GM21619 (cell line): ENCODE measurements at regions not wholly inside any gene's neighbourhood (a gene's known extent, or its start where the extent isn't known, plus 50 kb on each side); places are given as distances from the start of the nearest gene placed in this dataset.

Experiments used
- ATAC-seq: cut with Tn5 transposase; IDR thresholded peaks from one replicate; pipeline ENCODE4 v1.9.1; 2021; ENCODE audit not compliant: unreplicated experiment

DNA sequence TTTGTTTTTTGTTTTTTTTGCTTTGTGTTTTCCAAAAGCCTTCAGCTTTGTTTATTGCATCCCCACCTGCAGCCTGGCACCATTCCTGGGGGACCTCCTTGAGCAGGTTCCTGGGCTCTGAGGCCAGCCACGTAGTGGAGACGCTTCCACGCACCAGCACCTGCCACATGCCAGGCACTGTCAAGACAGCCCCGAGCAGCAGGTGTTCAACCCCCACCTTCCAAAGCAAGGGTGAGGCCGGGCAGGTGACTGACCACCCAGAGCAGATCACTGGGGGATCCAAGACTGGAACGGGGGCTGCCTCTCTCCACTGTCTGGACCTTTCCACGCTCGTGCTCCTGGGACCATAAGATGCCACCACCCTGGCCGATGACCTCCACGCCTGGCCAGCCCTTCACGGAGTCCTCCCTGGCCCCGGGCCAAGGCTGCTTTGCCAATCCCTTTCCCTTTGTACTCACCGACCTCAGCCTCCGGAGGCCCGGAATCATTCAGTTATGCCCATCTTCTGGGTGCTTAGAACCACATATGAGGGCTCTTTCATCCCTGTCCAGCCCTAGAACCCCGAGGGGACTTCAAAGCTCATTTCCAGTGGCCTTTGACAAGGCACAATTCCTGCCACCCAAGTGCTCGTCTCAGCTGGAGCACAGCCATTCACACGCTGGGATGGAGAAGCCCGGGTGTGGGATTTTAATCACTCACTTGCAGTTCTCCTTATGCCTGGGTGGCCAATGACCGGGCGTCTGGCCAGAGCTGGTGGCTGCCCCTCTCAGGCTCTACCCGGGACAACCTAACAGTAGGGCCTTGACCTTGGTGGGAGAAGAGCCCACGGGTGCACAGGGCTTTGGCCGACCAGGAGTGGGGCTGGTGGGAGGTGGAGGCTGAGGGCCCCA is 330.8 kb downstream of the NPHP4 start:
- no peak for ATAC-seq

- ATAC-seq: no peak
Measured at GRCh38 chr1:5660141-5660935, 331.9 kb downstream of the NPHP4 start.

GRCh38 chr1:5659606-5660005 is 332.6 kb downstream of the NPHP4 start:
- no peak for ATAC-seq

DNA sequence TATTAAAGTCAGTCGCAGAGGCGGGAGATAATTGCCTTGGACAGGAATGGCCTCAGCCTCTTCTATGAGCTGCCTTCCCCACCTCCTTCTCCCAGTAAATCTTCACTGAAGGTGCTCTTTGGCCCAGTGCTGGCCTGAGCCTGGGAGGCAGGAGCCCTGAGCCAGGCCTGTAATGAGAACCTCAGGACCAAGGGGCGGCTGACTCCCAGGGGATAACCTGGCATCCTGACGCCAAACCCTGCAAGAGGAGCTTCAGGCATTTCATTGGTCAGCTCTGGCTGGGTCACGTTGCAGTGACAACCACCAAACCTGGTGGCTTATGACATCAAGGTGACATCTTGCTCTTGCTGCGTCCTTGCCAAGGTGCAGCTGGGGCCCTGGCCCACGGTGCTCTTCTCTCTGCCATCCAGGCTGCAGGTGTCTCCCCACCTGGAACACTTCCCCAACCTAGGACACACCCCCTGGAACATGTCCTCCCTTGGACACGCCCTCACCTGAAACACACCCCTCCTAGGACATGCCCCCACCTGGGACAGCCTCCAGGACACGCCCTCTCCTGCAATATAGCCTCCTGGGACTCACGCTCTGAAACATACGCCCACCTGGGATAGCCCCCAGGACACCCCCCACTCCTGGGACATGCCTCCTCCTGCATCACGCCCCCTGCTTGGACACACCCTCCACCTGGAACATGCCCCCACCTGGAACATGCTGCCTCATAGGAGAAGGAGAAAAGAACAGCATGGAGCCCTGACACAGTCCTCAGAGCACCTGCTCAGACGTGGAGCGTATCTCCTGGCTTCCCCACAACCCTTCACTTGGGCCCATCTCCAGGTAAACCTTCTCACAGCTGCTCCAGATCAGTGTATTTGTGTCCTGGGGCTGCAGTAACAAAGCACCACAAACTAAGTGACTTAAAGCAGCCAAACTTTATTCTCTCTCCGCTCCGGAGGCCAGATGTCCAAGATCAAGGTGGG is 333.6 kb downstream of the NPHP4 start:
- ATAC-seq: no peak

- no peak for ATAC-seq
Measured at GRCh38 chr1:5651964-5652821, 340.0 kb downstream of the NPHP4 start.

DNA sequence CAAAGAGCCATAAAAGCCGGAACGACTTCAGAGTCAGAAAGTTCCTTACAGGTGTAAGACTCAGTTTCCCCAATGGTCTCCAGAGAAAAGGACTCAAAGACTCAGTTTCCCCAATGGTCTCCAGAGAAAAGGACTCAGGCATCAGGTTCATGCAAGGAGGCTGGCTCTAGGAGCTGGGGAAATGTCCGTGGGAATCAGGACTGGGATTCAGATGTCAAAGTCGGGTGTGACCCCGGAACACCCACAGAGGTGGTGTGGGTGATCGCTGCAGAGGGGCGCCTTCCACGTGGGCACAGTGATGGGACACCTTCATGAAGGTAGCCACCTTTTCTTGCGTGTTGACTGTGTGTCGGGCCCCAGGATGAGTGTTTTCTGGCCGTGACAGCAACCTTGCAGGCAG is 340.8 kb downstream of the NPHP4 start:
- ATAC-seq: no peak

GRCh38 chr1:5651027-5651410 is 341.2 kb downstream of the NPHP4 start:
- ATAC-seq: no peak

DNA sequence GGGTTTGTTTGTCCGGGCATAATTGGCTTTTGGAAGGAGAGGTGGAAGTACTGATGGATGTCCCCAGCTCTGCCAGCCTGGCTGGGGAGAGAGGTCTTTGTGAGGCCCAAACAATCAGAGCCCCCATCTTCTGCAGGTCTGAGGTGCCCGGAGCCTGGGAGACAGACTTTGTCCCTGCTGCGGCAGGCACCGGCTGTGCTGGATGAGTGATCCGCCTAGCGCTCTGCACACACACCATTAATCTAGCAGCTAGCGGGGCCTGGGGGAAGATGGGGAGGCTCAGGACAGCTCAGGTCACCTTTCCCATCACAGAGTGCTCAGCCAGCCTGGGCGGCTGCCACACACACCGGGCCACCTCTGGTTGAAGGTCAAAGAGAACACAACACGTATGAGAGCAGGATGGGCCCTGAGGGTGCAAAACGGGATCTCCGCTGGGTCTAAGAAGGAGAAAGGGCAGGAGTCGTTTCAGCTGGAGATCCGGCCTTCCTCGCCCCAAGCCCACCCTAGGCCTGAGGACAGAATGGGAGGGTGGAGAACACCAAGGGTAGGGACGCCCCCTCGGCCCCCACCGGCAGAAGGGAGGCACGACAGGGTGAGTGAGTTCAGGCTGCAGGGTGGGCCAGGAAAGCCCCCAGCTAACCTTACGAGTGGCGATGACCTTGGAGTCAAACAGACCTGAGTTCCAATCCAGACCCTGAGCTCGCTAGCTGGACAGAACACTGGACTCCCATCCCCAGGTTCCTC is 341.8 kb downstream of the NPHP4 start:
- no peak for ATAC-seq

DNA sequence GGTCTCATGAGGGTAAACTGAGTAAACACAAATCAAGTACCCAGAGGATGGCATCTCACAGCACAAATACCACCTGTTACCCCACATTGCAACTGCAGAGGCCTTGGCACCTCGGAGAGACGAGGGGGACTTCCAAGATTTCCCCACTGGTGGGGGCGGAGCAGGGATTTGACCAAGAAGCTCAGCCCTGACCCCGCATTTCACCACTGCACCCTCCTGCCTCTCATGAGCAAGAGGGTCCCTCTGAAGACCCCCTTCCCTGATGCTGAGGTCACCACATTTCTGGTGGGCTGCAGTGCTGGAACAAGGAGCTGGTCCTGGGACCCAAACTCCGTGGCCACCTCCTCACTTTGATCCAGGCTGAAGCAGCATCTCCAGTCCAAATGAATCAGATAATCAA is 342.4 kb downstream of the NPHP4 start:
- ATAC-seq: no peak

- ATAC-seq: no peak
Measured at GRCh38 chr1:5649166-5649551, 343.1 kb downstream of the NPHP4 start.

DNA sequence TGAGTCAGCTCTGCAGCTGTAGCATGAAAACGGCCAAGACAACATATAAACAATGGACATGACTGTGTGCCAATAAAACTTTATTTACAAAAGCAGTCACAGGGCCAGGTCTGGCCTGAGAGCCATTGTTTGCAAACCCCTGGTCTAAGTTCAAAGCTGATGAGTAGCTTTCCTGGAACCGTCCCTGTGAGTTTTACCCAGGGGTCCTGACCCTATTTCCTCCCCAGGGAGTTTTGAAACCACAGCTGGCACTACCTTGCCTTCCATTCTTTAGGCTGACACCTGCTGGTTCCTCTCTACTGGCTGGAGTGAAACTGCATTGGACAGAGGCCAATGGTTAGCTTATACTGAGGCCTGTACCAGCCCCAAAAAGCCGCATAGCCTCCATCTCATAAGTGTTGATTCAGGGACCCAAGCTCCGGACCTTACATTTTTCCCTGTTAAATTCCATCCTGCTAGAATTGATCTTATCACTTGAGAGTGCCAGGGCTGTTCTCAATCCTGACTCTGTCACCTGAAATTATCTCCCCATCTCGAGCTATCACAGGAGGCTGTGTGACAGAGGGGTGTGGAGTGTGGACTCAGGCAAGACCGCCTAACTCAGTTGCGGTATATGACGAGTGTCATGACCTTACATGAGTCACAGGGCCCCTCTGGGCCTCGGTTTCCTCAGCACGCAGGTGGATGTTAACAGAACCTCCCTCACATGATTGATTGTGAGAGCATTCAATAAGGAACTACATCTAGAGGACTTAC is 343.6 kb downstream of the NPHP4 start:
- no peak for ATAC-seq

GRCh38 chr1:5647234-5647633 is 345.0 kb downstream of the NPHP4 start:
- no peak for ATAC-seq

DNA sequence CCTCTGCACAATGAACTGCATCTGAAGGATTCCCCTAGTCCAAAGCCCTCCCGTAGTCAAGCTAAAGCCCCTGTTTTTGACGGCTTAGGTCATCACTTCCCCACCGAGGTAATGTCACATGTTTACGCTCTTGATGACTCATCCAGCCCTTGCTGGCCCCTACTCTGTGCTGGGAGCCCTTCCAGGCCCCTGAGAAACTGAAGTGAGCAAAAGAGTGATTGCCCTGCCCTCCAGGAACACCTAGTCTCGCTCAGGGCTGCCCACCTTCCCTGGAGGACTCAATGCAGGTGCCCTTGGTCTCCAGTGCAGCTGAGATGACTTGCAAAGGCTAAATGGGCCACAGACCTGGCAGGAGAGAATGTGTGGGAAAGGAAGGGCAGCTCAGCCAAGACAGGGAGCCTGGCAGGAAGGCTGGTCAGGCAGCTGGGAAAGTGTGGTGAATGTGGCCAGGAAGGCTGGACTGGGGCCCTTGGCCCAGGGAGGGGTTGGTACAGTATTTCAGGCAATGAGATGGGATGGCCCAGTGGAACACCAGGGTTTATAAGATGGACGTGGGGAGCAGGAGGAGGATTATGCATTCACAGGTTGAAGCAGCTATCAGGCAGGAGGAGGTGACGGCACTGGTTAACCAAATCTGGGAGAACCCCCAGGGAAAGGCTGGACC is 345.6 kb downstream of the NPHP4 start:
- no peak for ATAC-seq

GRCh38 chr1:5645929-5646328 is 346.3 kb downstream of the NPHP4 start:
- ATAC-seq: no peak

DNA sequence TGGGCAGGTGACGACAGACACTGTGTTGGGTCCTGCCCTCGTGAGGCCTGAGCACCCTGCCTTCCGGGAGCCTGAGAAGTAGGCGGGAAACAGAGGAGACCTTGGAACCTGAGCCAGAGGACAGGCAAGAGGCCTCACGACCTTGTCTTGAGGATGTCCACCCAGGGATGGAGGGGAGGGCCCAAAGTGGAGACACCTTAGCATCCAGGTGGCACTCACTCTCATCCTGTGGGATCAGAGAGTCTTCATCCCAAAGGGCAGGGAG is 347.2 kb downstream of the NPHP4 start:
- no peak for ATAC-seq

DNA sequence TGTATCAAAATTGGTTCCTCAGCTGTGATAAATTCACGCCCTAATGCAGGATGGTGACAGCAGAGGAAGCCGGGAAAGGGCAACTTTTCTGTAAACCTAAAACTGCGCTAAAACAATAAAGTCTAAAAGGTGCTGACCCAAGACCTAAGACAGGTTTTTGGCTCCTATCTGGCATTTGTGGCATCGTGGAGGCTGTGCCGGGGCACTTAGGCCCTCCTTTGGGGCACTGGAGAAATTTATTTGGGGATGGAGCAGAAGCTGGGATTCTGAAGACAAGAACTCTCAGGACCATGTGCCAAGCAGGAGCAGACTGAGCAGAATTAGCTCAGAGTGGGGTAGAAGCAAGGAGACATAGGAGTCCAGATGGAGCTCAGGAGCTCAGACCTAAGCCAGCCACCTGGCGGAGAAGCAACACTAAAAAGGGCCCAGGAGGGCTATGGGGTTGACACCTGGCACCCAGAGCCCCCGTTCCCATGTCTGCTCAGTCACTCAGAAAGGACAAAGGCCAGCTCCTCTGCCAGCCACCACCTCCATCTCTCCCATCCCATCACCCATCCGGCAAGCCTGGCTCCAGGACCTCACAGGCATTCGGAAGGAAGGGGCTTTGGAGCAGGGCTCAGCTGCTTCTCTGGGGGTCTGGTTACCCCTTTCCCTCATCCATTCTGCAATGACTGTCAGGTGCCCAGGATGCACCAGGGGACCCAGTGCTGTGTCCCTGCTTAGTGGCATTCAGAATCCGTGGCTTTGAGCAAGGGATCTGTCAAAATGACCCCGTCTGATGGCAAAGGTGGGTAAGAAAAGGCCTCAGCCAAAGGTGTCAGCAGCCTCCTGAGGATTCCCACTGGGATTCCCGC is 347.7 kb downstream of the NPHP4 start:
- no peak for ATAC-seq

DNA sequence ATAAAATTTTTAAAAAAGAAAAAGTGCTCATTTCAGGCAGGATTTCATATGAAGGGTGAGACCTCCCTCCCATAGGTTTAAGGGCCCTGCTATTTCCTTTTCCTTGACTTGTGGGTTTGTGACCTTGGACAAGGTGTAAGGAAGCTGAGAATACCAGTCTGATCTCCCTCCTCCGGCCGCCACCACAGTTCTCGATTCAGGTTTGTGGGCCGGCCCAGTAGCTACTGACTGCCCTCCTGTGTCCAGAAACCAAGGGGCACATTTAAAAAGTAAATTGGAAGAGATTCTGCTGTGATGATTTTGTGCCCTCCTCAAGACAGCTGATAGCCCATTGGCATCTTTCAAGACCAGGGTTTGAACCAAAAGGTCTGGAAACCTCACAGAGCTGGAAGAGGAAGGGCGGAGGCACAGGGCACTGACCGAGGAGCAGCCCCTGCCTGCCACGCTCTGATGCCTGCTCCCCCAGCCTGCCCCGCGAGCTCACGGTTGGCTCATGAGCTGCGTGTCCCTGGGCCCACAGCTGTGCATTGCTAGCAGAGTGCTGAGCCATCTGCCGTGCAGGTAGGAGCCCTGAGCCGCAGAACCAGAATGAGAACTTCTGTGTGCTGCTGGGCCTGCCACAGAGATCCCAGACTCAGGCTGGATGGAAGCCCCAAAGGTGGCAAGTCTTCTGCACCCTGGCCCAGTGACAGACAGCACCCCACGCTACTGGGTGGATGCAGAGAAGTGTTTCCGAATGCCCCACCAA is 348.7 kb downstream of the NPHP4 start:
- no peak for ATAC-seq
